HG03066 (cell line): ENCODE measurements at regions not wholly inside any gene's neighbourhood (a gene's known extent, or its start where the extent isn't known, plus 50 kb on each side); places are given as distances from the start of the nearest gene placed in this dataset.
"Not testable (repeated sequence)": the region's sequence is repeated elsewhere in the genome, so short reads cannot be mapped to it uniquely, and the experiment has no call there.

Source experiments
- ATAC-seq: cut with Tn5 transposase; IDR thresholded peaks from one replicate; pipeline ENCODE4 v1.9.1; 2021; ENCODE audit warnings: low read depth; ENCODE audit not compliant: unreplicated experiment

DNA sequence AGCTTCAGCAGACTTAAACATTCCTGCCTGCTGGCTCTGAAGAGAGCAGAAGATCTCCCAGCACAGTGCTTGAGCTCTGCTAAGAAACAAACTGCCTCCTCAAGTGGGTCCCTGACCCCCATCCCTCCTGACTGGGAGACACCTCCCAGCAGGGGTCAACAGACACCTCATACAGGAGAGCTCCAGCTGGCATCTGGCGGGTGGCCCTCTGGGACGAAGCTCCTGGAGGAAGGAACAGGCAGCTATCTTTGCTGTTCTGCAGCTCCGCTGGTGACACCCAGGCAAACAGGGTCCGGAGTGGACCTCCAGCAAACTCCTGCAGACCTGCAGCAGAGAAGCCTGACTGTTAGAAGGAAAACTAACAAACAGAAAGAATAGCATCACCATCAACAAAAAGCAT lies 139.3 kb downstream of the ATXN7L3B start:
- not testable (repeated sequence) for ATAC-seq

DNA sequence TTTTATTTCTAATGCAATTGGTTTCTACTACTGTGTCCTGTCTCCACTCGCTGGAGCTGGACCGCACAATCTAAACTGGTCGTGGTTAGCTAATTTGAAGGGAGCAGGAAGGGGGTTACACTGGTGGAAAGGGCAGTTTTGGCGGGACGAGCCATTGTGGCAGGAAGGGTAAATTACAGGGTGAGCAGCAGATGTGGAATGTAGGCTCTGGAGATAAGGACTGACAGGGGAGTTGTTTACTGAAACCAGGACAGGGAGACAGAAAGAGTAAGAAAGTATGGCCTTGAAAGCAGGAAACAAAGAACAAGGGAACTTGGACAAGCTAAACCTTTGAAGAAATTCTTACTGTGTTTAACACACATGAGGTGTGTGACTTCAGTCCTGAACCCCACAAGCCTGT lies 147.8 kb downstream of the ATXN7L3B start:
- ATAC-seq, result no peak

DNA sequence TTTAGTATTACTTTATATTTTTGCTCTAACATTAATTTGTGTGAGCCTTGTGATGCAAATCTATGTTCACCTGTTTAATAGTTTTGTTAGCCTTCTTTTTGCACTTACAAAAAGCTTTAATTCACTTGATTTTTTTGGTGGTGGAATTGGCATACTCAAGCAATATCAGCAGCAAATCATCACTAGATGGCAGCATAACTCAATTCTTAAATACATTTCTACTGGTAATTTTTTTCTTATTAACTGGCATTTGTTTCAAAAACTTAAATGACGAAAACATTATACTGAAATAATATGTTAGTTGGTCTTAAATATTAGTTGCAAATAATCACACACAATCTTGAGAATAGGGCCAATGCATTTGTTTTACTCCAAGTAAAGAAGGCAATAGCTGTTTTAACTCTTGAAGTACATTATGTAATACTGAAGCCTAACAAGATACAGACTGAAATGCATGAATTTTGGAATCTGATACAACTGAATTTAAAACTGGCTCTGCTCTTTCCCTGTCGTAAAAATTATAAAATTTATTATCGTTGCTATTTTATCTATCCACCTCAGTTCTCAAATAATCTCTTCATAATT lies 151.5 kb downstream of the ATXN7L3B start:
- no peak for ATAC-seq

DNA sequence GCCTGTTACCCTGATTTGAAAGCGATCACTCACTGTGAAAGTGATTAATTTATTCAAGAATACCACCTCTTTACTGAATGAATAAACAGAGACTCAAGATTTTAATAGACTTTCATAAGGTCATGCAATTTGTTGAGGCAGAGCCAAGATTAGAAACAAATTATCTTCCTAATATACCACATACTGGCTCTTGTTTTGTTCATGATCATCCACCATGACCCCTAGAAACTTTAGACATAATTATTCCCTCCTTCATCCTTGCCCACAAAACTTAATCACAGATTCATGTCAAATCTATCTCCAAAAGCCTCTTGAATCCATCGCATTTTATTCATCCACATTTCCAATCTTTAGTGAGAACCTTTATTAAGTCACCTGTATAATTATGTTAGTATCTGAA lies 152.3 kb downstream of the ATXN7L3B start:
- ATAC-seq, result no peak

DNA sequence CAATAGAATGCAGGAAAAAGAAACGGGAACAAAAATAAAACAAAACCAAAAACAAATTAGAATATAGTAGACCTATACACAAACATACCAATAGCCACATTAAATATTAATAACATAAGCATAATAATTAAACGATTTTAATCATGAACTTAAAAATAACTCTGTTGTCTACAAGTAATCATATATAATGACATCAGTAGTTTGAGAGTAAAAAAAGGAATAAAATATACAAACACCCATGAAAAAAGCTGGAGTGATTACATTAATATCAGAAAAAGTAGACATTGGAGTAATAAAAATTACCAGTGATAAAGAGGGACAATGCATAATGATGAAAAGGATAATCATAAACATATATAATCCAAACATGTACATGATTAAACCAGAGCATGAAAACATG lies 181.8 kb downstream of the ATXN7L3B start:
- no peak for ATAC-seq

DNA sequence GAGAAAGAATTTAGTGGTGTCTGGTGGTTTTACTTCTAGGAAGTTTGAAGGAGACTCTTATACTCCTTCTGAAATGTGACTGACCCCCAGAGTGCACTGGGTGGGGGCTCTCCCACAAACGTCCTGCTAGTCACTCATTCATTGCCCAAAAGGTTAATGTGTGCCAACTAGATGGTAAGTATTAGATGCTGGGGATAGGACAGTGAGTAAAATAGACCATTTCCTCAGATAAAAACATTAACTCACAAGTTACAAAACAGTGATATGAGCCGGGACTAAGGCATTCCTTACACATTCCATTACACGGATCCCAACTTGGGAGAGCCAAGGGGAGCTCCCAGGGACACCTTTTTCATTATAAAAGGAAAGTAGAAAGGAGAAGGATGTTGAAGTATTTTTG lies 185.1 kb downstream of the ATXN7L3B start:
- no peak for ATAC-seq

DNA sequence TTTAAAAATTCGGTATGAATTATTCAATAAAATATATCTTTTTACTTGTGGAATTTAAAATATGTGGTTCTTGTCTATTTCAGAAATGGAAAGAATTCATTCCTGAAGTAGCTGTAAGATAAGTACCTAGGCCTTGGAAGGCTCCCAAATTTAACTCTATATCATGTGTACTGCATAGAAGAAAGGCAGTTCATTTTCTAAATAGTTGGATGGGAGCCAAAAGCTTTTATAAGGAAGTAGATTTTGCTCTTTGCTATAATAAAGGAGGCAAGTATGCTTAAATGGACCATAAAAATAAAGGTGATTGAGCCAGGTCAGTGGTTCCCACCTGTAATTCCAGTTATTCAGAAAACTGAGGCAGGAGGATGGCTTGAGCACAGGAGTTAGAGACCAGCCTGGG lies 187.5 kb downstream of the ATXN7L3B start:
- no peak for ATAC-seq

DNA sequence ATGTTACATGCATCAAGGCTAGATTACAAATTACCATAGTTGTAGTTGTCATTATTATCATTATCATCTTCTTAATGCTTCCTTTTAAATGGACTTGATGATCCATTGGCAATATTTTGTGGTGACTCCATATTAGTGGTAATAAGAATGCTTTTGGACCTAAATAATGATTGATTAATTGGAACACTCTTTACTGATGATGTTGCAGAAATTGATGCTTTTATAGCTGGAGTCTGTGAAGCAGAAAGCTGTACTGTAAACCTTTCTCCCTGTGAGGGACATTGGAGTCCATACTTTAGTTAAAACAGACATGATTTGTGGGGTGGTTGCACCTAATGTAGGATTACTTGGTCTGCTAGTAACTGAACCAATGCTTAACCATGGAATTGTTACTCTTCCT lies 190.4 kb downstream of the ATXN7L3B start:
- no peak for ATAC-seq

DNA sequence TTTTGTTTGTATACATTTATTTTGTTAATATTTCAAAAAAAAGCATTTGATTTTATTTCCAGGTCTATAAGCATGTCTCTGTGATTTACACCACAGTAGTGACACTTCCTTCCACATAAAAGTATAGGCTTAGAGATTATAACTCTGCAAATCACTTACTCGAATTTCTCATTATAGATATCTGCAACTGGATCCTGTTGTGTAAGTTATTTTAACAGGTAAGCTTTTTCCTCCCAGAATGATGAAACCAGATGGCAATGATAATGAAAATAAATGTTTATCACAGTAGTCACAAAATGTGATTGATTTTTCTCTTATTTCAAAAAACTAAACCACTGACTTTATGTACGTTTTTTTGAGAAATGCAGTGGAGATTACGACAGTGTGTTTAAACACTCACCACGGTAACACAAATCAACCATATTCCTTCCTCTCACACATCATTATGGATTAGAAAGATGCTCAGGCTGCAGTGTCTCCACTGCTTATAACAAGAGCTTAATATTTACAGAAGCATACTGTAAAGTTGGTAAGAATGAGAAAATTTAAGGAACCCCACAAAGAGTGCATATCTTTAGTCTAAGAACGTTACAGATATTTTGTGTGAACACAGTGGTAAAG lies 194.6 kb downstream of the ATXN7L3B start:
- ATAC-seq, result no peak

DNA sequence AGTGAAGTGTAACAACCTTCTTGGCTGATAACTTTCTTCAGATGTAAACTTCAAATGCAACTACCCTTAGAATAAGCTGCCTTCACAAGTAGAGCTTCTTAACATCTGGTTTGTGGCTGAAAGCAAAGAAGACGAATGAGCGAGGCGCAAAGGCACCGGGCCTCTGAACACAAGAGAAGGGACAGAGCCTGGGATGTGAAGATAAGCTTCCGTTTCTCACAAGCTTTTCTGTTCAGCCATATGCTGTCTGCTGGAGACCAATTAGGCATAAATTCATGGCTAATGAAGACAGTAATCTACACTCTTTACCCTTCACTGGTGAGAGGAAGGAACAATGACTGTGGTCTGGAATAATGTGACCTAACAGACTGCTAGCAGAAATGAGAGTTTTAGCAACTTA lies 195.2 kb downstream of the ATXN7L3B start:
- ATAC-seq, result no peak

DNA sequence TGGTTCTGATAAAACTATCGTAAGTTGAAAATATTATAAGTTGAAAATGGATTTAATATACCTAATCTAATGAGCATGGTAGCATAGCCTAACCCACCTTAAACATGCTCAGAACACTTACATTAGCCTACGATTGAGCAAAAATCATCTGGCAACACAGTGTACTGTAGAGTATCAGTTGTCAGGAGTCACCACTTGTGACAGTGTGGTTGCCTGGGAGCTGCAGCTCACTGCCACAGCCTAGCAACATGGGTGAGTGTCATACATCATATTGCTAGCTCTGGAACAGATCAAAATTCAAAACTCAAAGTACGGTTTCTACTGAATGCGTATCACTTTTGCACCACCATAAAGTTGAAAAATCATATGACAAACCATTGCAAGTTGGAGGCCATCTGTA lies 203.5 kb downstream of the ATXN7L3B start:
- ATAC-seq, result no peak

DNA sequence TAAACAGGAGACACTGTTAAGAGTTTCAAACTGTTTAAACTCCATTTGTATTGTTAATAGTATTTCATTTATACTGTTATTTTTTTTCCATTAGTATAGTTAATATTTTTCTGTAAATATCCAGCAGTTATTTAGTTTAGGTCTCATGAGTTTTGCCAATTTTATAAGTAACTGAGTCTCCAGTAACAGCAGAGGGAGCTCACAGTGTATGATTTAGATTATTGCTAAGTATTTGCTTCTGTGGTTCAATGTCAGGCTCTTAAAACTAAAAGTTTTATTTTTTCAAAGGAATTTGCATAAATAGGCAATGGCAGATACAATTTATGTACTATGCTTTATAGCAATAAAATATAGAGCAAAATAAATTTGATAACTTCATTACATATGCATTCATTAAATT lies 209.7 kb downstream of the ATXN7L3B start:
- no peak for ATAC-seq

DNA sequence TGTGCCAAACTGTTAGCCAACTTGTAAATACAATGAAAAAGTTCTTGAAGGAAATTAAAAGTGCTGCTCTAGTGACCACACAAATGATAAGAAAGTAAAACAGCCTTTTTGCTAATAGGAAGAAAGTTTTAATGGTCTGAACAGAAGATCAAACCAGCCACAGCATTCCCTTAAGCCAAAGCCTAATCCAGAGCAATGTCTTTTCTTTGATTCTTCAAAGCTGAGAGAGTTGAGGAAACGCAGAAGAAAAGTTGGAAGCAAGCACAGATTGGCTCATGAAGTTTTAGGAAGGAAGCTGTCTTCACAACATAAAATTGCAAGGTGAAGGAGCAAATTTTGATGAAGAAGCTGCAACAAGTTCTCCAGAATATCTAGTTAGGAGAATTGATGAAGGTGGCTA lies 213.8 kb downstream of the ATXN7L3B start:
- ATAC-seq, result no peak

DNA sequence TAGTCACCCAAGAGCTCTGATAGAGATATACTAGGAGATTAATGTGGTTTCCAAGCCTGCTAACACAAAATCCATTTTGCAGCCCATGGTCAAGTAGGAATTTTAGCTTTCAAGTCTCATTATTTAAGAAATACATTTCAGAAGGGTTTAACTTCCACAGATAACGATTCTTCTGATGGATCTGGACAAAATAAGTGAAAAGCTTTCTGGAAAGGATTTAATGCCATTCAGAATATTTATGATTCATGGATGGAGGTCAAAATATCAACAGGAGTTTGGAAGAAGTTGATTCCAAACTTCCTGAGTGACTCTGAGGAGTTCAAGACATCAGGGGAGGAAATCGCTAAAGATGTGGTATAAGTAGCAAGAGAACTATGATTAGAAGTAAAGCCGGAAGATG lies 214.6 kb downstream of the ATXN7L3B start:
- no peak for ATAC-seq

DNA sequence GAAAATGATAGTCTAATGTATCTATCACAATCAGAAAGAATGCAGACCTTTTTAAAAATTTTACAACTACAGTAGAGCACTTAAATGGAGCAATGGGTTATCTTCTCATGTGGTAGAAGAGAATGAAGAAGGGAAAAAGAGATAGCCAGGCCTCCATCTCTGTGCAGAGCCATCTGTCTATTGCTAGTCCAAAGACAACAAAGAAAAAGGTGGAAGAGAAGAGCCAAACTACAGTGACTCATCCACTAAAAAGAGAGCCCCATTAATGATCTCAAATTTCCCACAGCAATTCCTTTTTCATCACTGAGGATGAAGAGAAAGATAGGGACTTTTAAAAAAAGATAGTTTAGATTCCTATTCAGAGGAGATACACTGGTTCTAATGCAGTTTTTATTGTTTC lies 232.9 kb downstream of the ATXN7L3B start:
- ATAC-seq, result no peak

DNA sequence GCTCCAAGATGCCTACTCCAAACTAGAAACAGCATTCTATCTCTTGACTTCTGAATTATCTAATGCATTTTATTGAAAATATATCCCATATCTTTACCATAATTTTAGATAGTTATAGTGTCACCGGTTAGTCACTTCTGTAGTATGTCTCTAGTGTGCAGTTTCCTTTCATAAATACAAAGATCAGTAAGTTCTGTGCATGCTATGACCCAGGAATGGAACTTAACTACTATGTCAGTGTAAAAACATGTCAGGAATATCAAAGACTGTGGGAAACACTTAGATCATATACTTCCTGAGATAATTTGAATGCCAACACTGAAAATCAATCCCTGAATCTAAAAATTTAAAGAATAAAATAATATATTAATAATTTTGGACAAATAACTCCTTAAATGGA lies 237.6 kb downstream of the ATXN7L3B start:
- ATAC-seq, result no peak

DNA sequence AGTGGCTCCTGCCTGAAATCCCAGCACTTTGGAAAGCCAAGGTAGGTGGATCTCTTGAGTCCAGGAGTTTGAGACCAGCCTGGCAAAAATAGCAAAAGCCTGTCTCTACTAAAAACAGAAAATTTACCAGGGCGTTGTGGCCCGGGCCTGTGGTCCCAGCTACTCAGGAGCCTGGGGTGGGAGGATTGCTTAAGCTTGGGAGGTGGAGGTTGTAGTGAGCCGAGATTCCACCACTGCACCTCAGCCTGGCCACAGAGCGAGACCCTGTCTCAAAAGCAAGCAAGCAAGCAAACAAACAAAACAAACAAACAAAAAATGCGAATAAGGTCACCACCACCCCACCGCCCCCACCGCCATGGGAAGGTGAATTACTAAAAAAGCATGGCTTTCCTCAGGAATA lies 238.7 kb downstream of the ATXN7L3B start:
- no peak for ATAC-seq

DNA sequence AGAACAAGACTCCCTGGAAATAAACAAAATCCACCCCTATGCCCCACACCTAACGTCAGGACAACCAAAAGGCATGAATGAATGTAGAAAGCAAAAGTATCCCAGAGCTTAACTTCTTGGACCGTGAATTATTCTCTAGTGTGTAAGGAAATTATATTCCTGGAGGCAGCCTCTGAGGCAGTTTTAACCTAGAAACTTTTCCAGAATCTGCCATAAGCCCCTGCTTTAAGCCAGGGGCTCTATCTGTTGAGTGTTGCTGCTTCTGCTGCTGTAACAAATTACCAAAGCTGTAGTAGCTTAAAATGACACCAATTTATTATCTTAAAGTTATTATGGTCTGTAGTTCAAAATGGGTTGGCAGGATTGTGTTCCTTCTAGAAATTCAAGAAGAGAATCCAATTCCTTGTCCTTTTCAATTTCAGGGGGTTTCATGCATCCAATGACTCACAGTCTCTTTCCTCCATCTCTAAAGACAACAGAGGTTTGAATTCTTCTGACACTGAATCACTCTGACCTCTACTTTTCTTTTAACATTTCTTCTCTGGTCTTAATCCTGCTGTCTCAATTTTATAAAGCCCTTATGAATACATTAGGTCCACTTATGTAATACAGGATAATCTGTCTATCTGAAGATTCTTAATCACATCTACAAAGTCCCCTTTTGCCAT lies 242.7 kb downstream of the ATXN7L3B start:
- ATAC-seq, result no peak

DNA sequence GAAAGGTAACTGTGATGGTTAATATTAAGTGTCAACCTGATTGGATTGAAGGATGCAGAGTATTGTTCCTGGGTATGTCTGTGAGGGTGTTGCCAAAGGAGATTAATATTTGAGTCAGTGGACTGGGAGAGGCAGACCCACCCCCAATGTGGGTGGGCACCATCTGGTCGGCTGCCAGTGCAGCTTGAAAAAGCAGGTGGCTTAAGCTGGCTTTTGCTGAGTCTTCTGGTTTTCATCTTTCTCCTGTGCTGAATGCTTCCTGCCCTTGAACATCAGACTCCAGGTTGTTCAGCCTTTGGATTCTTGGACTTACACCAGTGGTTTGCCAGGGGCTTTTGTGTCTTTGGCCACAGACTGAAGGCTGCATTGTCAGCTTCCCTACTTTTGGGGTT lies 243.2 kb downstream of the ATXN7L3B start:
- ATAC-seq, result not testable (repeated sequence)

DNA sequence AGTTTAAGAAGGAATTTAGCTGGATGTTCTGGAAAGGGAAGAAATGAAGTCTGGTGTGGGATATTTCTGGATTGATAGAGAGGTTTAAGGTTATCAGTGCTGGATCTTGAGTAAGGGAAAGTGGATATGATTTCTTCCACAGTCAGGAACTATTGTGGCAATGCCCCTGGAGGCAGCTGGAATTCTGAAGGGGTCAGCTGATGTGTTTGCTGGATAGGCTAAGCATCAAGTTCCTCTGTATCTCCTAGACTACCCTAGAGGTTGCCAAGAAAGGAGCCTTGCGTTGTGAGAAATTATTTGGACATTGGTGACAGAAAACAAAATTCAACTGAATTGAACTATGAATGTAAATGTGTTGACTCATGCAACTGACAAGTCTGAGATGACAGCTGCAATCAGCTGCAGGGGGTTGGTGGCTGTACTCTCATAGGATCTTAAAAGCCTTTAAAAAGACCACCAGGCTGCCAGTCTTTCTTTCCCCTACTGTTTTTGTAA lies 244.4 kb downstream of the ATXN7L3B start:
- no peak for ATAC-seq

DNA sequence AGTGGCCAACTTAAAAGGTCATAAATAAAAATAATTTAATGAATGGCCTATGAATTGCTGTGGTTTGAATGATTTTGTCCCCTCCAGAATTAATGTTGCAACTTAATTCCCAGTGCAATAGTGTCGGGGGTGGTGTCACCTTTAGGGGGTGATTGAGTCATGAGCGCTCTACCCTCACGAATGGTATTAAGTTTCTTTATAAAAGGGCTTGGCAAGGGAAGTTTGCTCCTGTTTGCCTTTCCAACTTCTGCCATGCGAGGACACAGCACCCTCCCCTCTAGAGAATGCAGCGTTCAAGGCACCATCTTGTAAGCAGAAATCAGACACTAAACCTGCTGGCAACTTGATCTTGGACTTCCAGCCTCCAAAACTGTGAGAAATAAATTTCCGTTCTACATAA lies 253.3 kb downstream of the ATXN7L3B start:
- ATAC-seq, result no peak

DNA sequence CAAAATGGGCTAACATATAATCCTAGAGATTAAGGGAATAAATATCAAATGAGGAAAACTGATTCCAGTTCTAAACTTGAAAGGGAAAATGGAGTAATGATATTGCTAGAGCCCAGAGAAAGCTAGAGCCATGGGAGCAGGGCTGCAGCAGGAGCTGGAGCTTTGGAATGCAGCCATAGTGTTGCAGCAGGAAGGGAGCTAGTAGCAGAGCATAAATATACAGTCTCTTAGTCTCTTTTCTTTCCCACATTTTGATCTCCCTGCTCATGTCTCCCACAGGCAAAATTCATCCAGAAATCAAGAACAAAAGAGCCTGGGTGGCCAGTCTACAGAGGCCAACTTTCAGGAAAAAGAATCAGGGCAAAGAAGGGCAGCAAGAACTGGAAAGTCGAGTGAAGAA lies 253.7 kb downstream of the ATXN7L3B start:
- ATAC-seq, result no peak
